GM23338 (cell line): ENCODE measurements at regions not wholly inside any gene's neighbourhood (a gene's known extent, or its start where the extent isn't known, plus 50 kb on each side); places are given as distances from the start of the nearest gene placed in this dataset.

ENCODE experiments used
- CTCF ChIP-seq, 2 experiments: fragments of 200-600 bp in 1 of 2; sonication (generic) in 1 of 2; conservative IDR thresholded peaks; 2 replicates each; pipeline versions ENCODE4 v1.5.1 to v1.6.1; 2016 to 2017; ENCODE audit warnings: antibody characterized with exemption in 2 of 2, low read depth in 2 of 2, mild to moderate bottlenecking in 2 of 2, moderate library complexity in 1 of 2
- EZH2 ChIP-seq: fragments of 200-600 bp; sonication (generic); IDR thresholded peaks from one replicate; pipeline ENCODE4 v1.8.0; 2017; ENCODE audit warnings: antibody characterized with exemption, mild to moderate bottlenecking, low read depth; ENCODE audit not compliant: unreplicated experiment
- EZH2phosphoT487 ChIP-seq: fragments of 200-600 bp; sonication (generic); IDR thresholded peaks from one replicate; pipeline ENCODE4 v1.8.1; 2018; ENCODE audit warnings: antibody characterized with exemption; ENCODE audit not compliant: unreplicated experiment
- JUNB ChIP-seq: IDR thresholded peaks from one replicate; pipeline ENCODE4 v1.6.1; 2016; ENCODE audit warnings: antibody characterized with exemption; ENCODE audit not compliant: unreplicated experiment
- POLR2AphosphoS5 ChIP-seq: IDR thresholded peaks from 2 replicates; pipeline ENCODE4 v1.6.1; 2016; ENCODE audit warnings: antibody characterized with exemption, low read depth

GRCh38 chr15:49742381-49742780, 121.5 kb downstream of the DTWD1 start:
- TF ChIP-seq CTCF (conservative IDR thresholded peaks at IDR 0.05; ENCODE audit: low read depth in 2 of 2) (no peak), EZH2 (no peak), POLR2AphosphoS5 (no peak), EZH2phosphoT487 (no peak), JUNB (no peak)
